ENCODE measurements at regions not wholly inside any gene's neighbourhood (a gene's known extent, or its start where the extent isn't known, plus 50 kb on each side); places are given as distances from the start of the nearest gene placed in this dataset.
"Not testable (repeated sequence)": the region's sequence is repeated elsewhere in the genome, so short reads cannot be mapped to it uniquely, and the experiment has no call there.

DNA sequence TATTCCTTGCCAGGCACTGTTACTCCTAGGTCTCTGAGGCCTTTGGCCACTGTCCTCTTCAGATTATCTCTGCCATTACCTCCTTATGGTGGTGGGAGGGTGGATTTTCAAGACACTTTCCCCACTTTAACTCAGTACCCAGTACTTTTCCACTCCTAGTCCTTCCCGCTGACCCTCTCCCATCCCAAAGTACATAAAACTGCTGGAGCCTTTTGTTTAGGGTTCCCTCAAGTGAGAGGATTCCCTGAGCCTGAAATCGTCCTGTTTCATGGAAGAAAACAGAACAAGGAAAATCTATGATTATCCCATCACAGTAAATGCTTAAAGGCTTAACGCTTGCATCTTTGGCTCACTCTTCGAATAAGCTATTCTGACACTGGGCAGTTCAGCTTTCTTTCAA lies 1742.5 kb upstream of the ADGRL3 start:
- DNase-seq (ENCODE audit: low spot score), result no peak

DNA sequence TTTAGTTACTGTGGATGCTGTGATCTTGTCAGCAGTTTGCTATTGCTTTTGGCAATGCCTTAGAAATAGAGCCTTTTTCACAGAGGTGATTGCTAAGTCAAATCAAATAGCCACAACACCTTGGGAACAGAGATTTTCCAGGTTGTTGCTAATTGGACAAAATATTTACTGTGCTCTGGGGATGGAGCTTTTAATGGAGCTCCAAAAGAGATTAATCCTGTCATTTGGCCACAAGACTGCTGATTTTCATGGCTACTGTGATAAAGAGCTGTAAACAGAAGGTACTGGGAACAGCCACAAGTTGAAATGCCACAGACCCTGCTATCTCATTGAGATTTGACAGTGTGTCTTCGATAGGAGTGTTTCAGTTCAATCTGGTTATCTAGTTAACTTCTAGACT lies 1715.2 kb upstream of the ADGRL3 start:
- peak; percentile 56 for DNase-seq (ENCODE audit: low spot score)

DNA sequence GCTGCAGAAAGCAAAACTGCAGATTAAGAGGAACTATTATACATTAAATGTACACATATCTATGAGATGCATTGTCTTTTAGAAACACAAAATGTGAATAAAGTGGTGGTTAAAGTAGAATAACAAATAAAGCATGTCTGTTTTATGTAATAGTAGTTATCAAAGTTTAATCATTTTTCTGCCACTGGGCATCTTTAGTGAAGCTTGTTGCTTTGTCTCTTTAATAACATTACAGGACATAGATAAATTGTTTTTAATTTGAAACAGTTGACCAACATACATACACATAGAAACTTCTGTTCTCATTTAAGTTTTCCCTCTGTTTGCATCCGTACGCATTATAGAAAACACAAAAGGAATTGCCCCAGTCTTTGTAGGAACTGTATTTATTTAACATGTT lies 1700.0 kb upstream of the ADGRL3 start:
- DNase-seq (ENCODE audit: low spot score), result no peak

DNA sequence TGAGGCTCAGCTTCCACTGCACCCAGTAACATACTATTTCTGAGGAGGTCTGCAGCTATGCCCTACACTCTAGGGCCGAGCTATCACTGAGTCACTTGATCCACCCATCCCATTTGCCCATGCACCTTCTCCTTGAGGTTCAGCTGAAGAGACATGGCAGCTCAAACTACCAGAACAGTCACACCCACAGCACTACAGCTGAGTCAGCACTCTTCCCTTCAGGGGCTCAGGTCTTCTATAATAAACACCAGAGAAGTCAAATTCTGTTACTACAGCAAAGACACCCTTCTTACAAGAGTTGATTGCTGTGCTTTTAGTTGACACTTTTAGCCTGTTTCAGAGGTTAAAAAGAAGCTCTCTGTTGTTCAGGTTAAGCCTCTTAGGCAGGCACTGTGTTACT lies 1696.4 kb upstream of the ADGRL3 start:
- no peak for DNase-seq (ENCODE audit: low spot score)

DNA sequence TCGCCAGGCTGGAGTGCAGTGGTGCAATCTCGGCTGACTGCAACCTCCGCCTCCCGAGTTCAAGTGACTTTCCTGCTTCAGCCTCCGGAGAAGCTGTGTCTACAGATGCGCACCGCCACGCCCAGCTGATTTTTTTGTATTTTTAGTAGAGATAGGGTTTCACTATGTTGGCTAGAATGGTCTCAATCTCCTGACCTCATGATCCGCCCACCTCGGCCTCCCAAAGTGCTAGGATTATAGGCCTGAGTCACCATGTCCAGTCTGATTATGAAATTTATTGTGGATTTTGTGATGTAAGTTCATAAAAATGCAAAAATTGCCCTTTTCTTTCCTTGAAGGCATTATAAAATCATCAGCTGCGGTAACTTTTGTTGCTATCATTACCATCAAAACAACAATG lies 1688.3 kb upstream of the ADGRL3 start:
- not testable (repeated sequence) for DNase-seq (ENCODE audit: low spot score)

DNA sequence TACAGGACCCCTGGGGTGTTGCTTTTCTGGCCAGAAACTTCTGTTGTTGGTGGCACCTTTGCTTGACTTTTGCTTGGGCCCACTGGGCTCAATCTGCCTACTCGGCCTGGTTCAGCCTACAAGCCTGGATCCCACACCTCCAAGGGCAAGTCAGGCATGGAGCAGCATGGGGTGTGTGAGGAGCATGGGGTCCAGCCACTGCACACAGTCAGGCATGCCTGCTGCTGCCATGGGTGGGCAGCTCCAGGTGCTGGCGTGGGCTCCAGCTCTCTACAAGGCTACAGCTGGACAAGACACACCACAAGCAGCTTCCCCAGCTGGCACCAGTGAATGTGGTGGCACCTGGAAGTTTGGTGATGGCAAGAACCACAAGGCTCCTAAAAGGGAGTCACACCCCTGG lies 1683.1 kb upstream of the ADGRL3 start:
- no peak for DNase-seq (ENCODE audit: low spot score)

DNA sequence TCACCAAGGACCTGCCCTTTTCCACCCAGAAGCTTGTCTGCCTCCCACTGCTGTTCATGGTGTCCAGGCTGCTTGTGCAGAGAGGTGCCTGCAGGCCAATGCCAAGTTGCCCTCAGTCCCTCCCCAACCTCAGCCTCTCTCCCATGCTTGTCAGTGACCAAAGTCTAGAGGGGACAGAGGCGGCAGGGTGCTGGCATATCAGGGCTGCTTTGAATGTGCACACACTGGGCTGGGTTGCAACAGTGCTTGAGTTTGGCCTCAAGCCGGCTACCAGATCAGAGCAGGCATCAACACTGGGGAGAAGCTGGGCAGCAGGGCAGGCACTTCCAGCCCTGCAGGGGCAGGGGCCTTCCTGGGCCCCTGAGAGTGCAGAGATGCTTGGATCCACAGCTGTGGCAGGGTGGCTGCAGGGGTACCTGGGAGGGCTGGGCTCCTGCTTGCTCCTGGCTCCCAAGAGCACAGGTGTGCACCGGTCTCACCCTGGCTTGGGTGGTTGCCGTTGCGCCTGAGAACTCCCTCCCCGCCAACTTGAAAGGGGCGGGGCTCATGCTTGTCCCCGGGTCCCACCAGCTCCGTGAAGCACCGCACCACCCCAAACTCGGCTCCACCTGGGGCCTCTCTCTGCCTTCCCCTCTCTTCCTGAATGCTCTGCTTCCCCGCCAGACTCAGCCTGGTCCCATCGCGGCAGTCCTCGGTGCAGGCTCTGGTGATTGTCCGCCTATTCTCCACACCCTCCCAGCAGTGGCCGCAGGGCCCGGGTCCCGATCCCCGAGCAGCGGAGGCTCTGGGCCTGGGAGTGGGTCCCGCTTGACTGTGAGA lies 1681.9 kb upstream of the ADGRL3 start:
- DNase-seq (ENCODE audit: low spot score), result no peak

DNA sequence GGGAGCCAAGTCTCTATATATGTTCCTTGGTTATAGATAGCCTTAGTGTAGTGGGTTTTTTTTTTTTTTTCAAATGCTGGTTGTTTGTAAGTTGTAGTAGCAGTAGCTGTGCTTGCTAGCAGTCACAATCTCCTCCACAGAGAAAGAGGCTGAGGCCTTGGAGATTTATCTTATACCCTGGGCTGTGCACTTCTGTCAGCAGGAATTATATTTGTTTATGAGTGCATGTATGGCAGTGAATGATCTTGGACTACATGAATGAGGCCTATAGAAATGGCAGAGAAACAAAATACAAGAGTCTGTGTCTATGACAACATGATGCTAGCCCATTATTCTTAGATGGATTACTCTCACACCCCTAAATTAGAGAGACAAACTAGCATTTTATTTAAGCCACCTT lies 1674.2 kb upstream of the ADGRL3 start:
- DNase-seq (ENCODE audit: low spot score), result no peak

DNA sequence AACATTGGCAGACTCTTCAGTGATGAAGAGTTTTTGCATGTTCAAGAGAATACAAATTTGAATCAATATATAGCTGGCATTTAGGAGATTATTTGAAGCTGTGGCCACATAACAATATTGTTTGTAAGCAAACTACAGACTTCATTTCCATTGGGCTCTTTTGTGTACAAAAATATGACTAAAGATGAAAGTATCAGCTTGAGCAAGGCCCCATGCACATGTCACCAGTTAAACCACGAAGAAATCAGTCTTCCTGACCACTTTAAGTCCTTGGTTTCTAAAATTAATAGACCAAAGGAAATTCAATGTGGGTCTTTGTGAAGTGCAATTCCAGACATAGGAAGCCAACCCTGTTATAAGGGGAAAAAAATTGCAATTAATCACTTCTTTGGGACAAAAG lies 1664.6 kb upstream of the ADGRL3 start:
- no peak for DNase-seq (ENCODE audit: low spot score)

DNA sequence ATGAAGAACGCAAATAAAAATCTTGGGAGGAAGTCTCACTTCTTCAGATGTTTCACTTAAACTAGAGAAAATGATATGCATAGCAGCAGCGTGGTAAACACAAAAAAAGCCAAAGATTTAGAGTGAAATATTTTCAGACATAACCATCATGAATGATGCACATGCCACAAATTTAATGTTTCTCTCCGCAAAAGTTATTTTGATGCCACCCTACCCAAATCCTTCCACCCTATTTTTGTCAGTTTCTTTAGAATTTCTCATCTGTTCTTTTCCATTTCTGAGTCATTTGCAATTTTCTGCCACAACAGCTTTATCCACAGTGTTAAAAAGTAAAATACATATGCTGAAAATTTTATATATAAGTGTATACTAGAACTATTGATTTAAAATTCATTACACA lies 1663.7 kb upstream of the ADGRL3 start:
- DNase-seq (ENCODE audit: low spot score), result no peak

DNA sequence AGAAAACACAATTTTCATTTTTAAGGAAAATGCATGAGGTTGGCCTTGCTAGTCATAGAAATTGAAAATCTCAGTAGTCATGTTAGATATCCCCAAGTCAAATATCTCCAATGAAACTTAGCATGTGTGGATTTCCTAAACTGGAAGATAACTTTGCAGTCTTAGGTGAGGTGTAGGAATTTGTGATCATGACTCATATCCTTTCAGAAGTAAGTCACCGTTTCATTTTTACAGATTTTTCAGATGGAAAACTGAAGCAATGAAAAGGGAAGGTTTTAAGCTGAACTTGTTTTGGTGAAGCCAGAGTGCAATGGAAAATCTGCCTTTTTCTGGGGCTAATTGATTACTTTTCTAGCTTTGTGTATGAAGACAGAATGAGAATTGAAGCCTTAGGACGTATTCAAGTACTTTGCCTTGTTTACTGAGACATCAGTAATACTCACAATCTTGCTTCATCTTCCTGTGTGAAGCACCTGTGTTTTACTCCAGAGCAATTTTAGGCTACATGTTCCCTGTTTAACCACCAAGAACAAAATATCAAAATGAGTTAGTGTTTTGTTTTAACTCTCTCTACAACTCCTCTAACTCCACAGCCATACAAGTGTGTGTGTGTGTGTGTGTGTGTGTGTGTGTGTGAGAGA lies 1662.8 kb upstream of the ADGRL3 start:
- no peak for DNase-seq (ENCODE audit: low spot score)

DNA sequence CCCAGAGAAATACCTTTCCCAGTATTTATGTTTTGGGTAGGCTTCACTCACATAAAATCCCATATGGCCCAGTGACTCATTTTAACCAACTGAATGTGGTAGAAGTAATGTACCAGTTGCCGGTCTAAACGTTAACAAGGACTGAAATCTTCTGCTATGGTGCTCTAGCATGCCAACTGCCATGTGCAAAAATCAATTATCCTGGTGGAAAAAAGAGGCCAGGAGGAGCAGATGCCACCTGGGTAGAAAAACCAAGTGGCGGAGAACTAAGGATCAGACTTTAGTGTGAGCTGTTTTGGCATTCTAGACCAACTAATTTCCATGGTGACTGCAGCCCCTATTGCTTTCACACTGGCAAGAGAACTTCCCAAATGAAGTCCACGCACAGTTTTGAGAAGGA lies 1660.7 kb upstream of the ADGRL3 start:
- DNase-seq (ENCODE audit: low spot score), result no peak

DNA sequence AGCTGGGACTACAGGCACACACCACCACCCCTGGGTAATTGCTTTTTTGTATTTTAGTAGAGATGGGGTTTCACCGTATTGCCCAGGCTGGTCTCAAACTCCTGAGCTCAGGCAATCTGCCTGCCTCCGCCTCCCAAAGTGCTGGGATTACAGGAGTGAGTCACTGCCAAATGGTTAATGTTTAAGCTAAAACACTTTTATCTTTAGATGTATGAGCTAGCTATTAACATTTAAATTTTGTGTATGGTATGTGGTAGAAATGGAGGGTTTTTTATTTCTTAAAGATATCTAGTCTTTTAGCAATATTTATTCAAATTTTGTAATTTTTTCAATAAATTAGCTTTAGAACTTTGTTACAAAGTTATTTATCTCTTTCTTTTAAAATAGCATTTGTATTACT lies 1659.8 kb upstream of the ADGRL3 start:
- DNase-seq (ENCODE audit: low spot score), result no peak

DNA sequence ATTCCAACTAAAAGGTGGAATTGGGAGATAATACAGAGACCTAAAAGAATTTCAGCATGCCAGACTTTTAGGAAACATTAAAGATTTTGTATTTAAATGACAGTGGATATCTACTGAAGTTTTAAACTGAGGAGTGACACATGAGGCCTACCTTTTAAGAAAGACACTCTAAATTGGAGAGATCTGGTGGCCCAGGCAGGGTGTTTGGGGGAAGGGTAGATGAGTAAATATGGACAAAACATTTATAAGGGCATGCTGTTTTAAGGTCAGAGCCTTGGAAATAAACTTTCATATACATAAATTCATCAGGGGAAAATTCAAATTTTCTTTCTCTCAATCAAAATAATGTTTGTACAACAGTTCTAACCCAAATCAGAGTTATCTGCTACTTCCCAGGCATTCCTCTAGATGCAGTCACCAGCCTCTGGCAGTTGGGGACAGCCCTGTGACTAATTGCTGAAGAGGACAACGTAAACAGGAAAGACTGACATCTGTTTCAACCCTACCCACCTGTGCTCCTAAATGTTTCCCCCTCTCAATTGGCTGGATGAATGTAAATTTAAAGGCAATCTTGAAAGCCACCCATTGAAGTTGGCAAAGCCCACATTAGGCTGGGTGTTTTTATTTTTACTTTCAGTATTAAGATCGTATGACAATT lies 1646.9 kb upstream of the ADGRL3 start:
- no peak for DNase-seq (ENCODE audit: low spot score)

DNA sequence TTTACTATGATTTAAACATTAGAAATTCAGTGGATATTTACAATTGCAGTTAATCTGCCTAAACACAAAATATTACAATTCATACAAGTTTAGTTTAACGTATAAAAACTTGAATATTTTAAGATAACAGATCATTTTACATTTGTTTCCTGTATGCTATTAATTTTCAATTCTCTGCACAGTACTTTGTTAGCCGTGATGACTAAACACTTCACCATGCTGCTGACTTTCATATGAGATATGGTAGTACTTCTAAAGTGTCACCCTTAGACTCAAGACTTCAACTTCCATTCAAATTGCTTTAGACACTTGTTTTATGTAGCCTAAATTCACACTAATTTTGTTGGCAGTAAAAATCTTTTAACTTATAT lies 1646.4 kb upstream of the ADGRL3 start:
- DNase-seq (ENCODE audit: low spot score), result no peak

DNA sequence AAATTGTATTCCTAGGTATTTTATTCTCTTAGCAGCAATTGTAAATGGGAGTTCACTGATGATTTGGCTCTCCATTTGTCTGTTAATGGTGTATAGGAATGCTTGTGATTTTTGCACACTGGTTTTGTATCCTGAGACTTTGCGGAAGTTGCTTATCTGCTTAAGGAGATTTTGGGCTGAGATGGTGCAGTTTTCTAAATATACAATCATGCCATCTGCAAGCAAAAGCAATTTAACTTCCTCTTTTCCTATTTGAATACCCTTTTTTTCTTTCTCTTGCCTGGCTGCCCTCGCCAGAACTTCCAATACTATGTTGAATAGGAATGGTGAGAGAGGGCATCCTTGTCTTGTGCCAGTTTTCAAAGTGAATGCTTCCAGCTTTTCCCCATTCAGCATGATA lies 1643.9 kb upstream of the ADGRL3 start:
- not testable (repeated sequence) for DNase-seq (ENCODE audit: low spot score)

DNA sequence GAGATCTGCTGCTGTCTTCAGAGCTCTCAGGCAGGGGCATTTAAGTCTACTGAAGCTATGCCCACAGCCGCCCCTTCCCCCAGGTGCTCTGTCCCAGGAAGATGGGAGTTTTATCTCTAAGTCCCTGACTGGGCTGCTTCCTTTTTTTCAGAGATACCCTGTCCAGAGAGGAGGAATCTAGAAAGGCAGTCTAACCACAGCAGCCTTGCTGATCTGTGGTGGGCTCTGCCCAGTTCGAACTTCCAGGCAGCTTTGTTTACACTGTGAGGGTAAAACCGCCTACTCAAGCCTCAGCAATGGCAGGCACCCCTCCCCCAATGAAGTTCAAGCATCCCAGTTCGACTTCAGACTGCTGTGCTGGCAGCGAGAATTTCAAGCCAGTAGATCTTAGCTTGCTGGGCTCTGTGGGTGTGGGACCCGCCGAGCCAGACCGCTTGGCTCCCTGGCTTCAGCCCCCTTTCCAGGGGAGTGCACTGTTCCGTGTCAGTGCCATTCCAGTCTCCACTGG lies 1639.9 kb upstream of the ADGRL3 start:
- DNase-seq (ENCODE audit: low spot score), result not testable (repeated sequence)

DNA sequence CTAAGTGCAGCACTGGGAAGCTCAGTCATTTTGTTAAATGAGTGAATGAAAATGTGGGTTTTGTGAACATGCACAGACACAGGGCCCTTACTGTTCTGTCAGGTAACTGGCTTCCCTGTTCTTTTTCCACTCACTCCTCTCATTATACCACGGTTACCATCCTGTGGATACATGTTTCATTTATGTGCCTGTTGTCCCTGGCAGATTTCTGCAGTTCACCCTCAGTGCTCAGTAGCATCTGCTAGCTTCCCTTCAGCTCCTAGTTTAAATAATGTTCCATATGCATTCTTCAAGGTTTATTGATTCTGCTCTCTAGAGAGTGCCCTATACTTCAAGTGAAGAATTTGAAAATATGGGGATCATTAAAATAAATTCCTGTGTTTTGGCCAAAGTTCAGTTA lies 1634.3 kb upstream of the ADGRL3 start:
- DNase-seq (ENCODE audit: low spot score), result no peak

DNA sequence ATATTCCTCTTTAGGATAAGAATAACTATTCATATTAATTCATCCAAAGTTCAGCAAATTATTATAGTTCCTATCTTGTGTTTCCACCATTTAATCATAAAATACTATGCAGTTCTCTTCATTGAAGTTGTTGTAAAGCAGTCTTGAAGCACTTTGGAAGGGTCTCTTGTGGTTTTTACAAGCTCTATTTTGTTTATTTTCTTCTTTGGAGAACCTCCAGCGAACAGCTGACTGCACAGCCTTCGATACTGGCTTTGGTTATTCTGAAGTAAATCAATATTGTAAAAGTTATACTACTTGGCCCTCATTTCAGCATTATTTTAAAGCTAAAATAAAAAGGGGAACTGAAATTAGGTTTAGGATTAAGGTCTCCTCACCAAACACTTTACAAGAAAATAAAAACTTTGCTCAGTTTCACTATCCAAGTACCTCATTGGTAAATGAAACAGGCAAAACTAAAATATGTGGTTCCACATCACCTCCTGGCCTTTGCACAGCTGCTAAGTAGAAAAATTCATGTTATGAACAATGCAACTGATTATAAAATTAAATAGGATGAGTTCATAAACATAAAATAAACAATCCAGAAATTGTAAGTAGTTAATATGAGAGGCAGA lies 1629.2 kb upstream of the ADGRL3 start:
- no peak for DNase-seq (ENCODE audit: low spot score)

DNA sequence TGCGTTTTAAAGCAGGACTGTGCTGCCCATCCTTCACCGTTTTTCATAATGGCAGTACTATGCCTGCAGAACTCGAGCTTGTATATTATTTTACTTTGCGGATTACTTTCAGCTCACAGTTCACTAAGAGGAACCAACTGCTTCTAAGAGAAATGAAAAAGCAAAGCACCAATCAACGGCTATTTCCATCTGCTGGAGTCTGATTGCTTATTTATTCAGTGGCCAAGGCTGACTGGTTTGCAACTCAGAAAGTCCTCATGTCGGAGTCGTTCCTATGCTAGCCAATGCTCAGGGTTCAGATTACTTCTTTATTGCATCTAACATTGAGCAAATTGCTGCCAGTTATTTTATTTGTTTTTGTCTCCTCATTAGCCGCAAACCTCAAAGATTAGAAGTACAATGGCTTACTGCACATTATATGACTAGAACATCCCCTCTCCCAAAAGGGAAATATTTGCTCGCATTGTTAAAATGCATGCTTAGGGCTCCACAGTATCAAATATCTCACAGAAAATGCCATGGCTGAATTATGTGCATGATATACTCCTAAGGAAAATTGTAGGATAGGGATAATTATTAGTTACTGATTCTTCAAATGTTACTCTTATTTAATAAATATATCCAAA lies 1628.2 kb upstream of the ADGRL3 start:
- DNase-seq (ENCODE audit: low spot score), result no peak

DNA sequence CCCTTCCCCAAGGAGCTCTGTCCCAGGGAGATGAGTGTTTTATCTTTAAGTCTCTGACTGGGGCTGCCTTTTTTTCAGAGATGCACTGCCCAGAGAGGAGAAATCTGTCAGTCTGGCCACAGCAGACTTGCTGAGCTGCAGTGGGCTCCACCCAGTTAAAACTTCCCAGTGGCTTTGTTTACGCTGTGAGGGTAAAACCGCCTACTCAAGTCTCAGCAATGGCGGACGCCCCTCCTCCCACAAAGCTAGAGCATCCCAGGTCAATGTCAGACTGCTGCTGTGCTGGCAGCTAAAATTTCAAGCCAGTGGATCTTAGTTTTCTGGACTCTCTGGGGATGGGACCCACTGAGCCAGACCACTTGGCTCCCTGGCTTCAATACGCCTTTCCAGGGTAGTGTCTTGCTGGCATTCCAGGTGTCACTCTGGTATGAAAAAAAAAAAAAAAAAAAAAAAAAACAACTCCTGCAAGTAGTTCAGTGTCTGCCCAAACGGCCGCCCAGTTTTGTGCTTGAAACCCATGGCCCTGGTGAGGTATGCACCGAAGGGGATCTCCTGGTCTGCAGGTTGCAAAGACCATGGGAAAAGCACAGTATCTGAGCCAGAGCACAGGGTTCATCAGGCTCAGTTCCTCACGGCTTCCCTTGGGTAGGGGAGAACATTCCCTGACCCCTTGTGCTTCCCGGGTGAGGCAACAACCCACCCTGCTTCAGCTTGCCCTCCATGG lies 1616.1 kb upstream of the ADGRL3 start:
- no peak for DNase-seq (ENCODE audit: low spot score)
